ENCODE measurements at regions not wholly inside any gene's neighbourhood (a gene's known extent, or its start where the extent isn't known, plus 50 kb on each side); places are given as distances from the start of the nearest gene placed in this dataset.

DNA sequence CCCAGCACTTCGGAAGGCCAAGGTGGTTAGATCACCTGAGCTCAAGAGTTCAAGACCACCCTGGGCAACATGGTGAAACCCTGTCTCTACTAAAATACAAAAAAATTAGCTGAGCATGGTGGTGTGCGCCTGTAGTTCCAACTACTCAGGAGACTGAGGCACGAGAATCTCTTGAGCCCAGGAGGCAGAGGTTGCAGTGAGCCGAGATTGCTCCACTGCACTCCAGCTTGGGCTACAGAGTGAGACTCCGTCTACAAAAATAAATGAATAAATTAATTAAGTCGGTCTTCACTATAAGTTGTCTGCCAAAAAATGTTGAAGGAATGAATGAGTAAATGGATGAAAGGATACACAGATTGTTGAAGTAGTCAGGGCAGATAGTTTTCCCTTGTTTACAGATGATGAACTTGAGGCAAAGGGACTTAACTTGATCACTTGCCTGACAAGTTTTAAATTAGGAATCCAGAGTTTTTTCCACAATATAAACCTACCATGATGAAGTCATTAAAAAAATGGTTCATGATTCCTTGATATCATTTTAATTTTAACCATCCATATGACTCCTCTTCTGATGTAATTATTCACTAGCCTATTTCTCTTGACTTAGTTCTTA is 130.8 kb downstream of the TLR5 start:
- Histone ChIP-seq H3K4me2 (no peak overlapping the region), H3K9ac (no peak overlapping the region), H3K36me3 (no peaks in the 10 kb centered on the region), H3K27me3 (no peaks in the 10 kb centered on the region), H3K27ac (no peak overlapping the region), H4K20me1 (no peaks in the 10 kb centered on the region), H3K4me1 (peaks cover 31% of the 10 kb centered on the region), H3K9me3 (0 out of 2 replicates have a peak, but pooled peaks cover 4% of the 10 kb centered on the region), H3K4me3 (no peak overlapping the region)
- no peak for TF ChIP-seq Cebpa-rat (IDR thresholded peaks at IDR 0.05)

DNA sequence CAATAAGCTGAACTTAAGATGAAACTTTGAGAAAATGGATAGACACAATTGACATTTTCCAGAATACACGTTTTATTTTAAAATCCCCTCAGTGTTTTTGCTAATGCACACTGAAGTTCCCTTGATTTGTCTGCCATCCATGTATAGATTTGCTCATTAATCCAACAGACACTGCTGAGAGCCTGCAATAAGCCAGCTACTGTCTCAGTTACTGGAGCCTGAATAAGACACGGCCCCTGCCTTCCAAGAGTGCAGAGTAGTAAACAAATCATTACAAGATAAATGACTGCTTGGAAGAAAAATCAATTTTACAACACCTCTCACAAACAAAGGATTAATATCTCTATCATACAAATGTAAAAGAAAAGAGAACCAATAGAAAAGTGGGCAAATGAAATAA is 130.1 kb downstream of the TLR5 start:
- Histone ChIP-seq H3K36me3 (no peaks in the 10 kb centered on the region), H3K27me3 (no peaks in the 10 kb centered on the region), H3K27ac (no peak overlapping the region), H3K4me1 (peaks cover 27% of the 10 kb centered on the region), H3K4me3 (no peak overlapping the region), H3K9ac (no peak overlapping the region), H4K20me1 (no peaks in the 10 kb centered on the region), H3K9me3 (peaks cover 7% of the 10 kb centered on the region; the same call in 1 of the 2 replicates), H3K4me2 (no peak overlapping the region)
- TF ChIP-seq Cebpa-rat (IDR thresholded peaks at IDR 0.05) = no peak

- H3K4me2 ChIP-seq = no peak overlapping the region
- H3K9me3 ChIP-seq = peaks cover 18% of the 10 kb centered on the region; the same call in 1 of the 2 replicates
- H3K27me3 ChIP-seq = no peaks in the 10 kb centered on the region
- no peak overlapping the region for H3K9ac ChIP-seq
- no peak overlapping the region for H3K4me3 ChIP-seq
- peaks cover 22% of the 10 kb centered on the region for H3K4me1 ChIP-seq
- TF ChIP-seq Cebpa-rat (IDR thresholded peaks at IDR 0.05) = no peak
- no peak overlapping the region for H3K27ac ChIP-seq
- no peaks in the 10 kb centered on the region for H4K20me1 ChIP-seq
- no peaks in the 10 kb centered on the region for H3K36me3 ChIP-seq
Measured at GRCh38 chr1:223014142-223014873, 128.7 kb downstream of the TLR5 start.

- Histone ChIP-seq H4K20me1 (no peaks in the 10 kb centered on the region), H3K27me3 (no peaks in the 10 kb centered on the region), H3K9me3 (peaks cover 18% of the 10 kb centered on the region; the same call in 1 of the 2 replicates), H3K36me3 (no peaks in the 10 kb centered on the region), H3K4me3 (no peak overlapping the region), H3K4me2 (no peak overlapping the region), H3K9ac (no peak overlapping the region), H3K4me1 (peaks cover 2% of the 10 kb centered on the region), H3K27ac (no peak overlapping the region)
- TF ChIP-seq Cebpa-rat (IDR thresholded peaks at IDR 0.05) = no peak
Measured at GRCh38 chr1:223016381-223016780, 126.7 kb downstream of the TLR5 start.

DNA sequence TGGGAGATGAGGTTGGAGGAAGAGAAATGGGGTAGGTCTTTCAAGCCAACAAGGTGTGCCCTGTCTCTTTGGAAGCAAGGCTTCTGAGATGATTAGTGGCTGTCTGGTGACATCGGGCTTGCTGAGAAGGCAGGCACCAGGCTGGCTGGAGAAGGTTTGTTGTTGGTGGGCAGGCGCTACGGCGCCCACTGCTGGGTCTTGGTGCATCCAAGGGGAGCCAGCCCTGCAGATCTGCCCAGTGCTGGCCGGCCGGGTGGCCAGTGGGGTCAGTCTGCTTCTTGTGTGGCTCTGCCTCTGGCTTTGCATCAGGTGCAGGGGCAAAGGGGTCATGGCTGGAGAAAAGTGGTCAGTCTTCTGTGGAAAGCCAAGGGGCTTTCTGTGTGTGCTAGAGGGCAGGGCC is 126.2 kb downstream of the TLR5 start:
- H3K9me3 ChIP-seq = peaks cover 18% of the 10 kb centered on the region; the same call in 1 of the 2 replicates
- no peak overlapping the region for H3K27ac ChIP-seq
- no peaks in the 10 kb centered on the region for H3K36me3 ChIP-seq
- TF ChIP-seq Cebpa-rat (IDR thresholded peaks at IDR 0.05) = no peak
- H3K4me2 ChIP-seq = no peak overlapping the region
- H3K27me3 ChIP-seq = no peaks in the 10 kb centered on the region
- no peak overlapping the region for H3K9ac ChIP-seq
- peaks cover 2% of the 10 kb centered on the region for H3K4me1 ChIP-seq
- H3K4me3 ChIP-seq = no peak overlapping the region
- H4K20me1 ChIP-seq = no peaks in the 10 kb centered on the region

DNA sequence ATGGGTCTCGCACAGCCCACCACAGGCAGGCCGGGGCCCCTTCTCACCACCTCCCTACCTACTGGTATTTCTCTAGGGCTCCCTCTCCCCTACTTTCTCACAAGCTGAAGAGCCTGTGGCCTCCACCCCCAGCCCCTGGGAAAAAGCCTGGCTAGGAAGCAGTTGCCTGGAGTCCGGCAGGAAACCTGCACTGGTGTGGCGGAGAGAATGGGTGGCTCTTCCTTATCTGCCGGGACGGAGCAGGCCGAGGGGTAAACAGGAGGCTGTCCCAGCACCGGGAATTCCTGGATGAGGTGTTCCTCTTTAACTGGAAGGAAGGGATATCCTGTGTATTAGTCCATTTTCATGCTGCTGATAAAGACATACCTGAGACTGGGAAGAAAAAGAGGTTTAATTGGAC is 125.8 kb downstream of the TLR5 start:
- Histone ChIP-seq H3K27ac (no peak overlapping the region), H3K27me3 (no peaks in the 10 kb centered on the region), H3K4me3 (no peak overlapping the region), H3K9me3 (peaks cover 18% of the 10 kb centered on the region; the same call in 1 of the 2 replicates), H3K36me3 (no peaks in the 10 kb centered on the region), H4K20me1 (no peaks in the 10 kb centered on the region), H3K9ac (no peak overlapping the region), H3K4me2 (no peak overlapping the region), H3K4me1 (peaks cover 6% of the 10 kb centered on the region)
- TF ChIP-seq Cebpa-rat (IDR thresholded peaks at IDR 0.05) = no peak

- Histone ChIP-seq H3K36me3 (no peaks in the 10 kb centered on the region), H3K27ac (no peak overlapping the region), H3K9ac (no peak overlapping the region), H3K4me3 (no peak overlapping the region), H3K9me3 (peaks cover 18% of the 10 kb centered on the region; the same call in 1 of the 2 replicates), H3K4me1 (peaks cover 19% of the 10 kb centered on the region), H3K4me2 (no peak overlapping the region), H4K20me1 (no peaks in the 10 kb centered on the region), H3K27me3 (no peaks in the 10 kb centered on the region)
- TF ChIP-seq Cebpa-rat (IDR thresholded peaks at IDR 0.05) = no peak
Measured at GRCh38 chr1:223018534-223018933, 124.5 kb downstream of the TLR5 start.

- Histone ChIP-seq H3K27me3 (no peaks in the 10 kb centered on the region), H3K4me2 (no peak overlapping the region), H3K4me3 (no peak overlapping the region), H3K36me3 (no peaks in the 10 kb centered on the region), H3K4me1 (peaks cover 23% of the 10 kb centered on the region), H3K9ac (no peak overlapping the region), H3K9me3 (peaks cover 18% of the 10 kb centered on the region; the same call in 1 of the 2 replicates), H3K27ac (no peak overlapping the region), H4K20me1 (no peaks in the 10 kb centered on the region)
- TF ChIP-seq Cebpa-rat (IDR thresholded peaks at IDR 0.05) = no peak
Measured at GRCh38 chr1:223019256-223019655, 123.8 kb downstream of the TLR5 start.

DNA sequence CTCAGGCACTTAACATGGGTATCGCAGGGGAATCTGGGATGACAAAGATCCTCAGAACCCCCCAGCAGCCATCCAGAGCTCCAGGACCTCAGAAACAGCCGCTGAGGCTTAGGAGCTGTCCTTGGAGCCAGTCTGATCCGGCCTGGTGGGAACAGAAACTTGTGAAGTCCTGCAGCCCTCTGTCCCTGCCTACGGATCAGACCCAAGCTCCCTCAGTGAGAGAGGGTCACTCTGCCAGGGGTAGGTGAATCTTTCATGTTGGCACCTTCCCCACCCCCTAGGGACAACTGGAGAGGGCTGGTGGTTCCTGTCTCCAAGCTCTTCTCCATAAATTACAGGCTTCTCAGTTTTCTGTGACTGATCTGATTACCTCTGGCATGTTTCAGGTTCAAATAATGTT is 122.3 kb downstream of the TLR5 start:
- Histone ChIP-seq H3K27me3 (no peaks in the 10 kb centered on the region), H3K9ac (no peak overlapping the region), H4K20me1 (no peaks in the 10 kb centered on the region), H3K36me3 (no peaks in the 10 kb centered on the region), H3K9me3 (peaks cover 18% of the 10 kb centered on the region; the same call in 1 of the 2 replicates), H3K4me2 (no peak overlapping the region), H3K27ac (no peak overlapping the region), H3K4me1 (peaks cover 23% of the 10 kb centered on the region), H3K4me3 (no peak overlapping the region)
- TF ChIP-seq Cebpa-rat (IDR thresholded peaks at IDR 0.05) = no peak

Measured in BLaER1 (cell line).